ENCODE measurements at regions not wholly inside any gene's neighbourhood (a gene's known extent, or its start where the extent isn't known, plus 50 kb on each side); places are given as distances from the start of the nearest gene placed in this dataset.

GRCh38 chr6:153613719-153614455, 425.2 kb upstream of the OPRM1 start:
- H3K36me3 Mint-ChIP-seq (ENCODE audit: low read depth, unreplicated experiment) = no peaks in the 10 kb centered on the region
- H3K4me1 Mint-ChIP-seq (ENCODE audit: low read depth, unreplicated experiment) = peaks cover 9% of the 10 kb centered on the region
- no peak overlapping the region for H3K4me3 Mint-ChIP-seq (ENCODE audit: unreplicated experiment)
- no peaks in the 10 kb centered on the region for H3K4me1 ChIP-seq (ENCODE audit: insufficient read depth, low read length)
- no peaks in the 10 kb centered on the region for H3K27me3 ChIP-seq (ENCODE audit: insufficient read depth, low read length)
- TF ChIP-seq CTCF (IDR thresholded peaks at IDR 0.05; ENCODE audit: insufficient read depth, low read depth, low read length) (no peak), EZH2 (IDR thresholded peaks at IDR 0.05; ENCODE audit: insufficient read depth, low read length) (no peak)
- H3K9me3 ChIP-seq (ENCODE audit: insufficient read depth, low read depth, low read length) = no peaks in the 10 kb centered on the region
- no peak overlapping the region for H3K9ac ChIP-seq (ENCODE audit: low read length)
- no peak overlapping the region for H3K27ac ChIP-seq (ENCODE audit: low read depth, low read length)
- no peak overlapping the region for H3K4me3 ChIP-seq (ENCODE audit: insufficient read depth, low read depth, low read length)
- no peak overlapping the region for H3K27ac Mint-ChIP-seq (ENCODE audit: unreplicated experiment)
- no peaks in the 10 kb centered on the region for H3K9me3 Mint-ChIP-seq (ENCODE audit: unreplicated experiment)
- no peak for DNase-seq (ENCODE audit: low read depth)
- no peaks in the 10 kb centered on the region for H3K27me3 Mint-ChIP-seq (ENCODE audit: low read depth, unreplicated experiment)
- no peaks in the 10 kb centered on the region for H3K36me3 ChIP-seq (ENCODE audit: insufficient read depth, low read length)
- H2AFZ ChIP-seq (ENCODE audit: low read depth, low read length) = no peak overlapping the region
- no peaks in the 10 kb centered on the region for H4K20me1 ChIP-seq (ENCODE audit: insufficient read depth, low read length)
- FAIRE-seq = no peak
- H3K4me2 ChIP-seq (ENCODE audit: low read length) = no peak overlapping the region
- H3K79me2 ChIP-seq (ENCODE audit: insufficient read depth, low read length) = no peaks in the 10 kb centered on the region

GRCh38 chr6:153602401-153602800, 436.6 kb upstream of the OPRM1 start:
- no peaks in the 10 kb centered on the region for H3K4me1 Mint-ChIP-seq (ENCODE audit: low read depth, unreplicated experiment)
- Histone ChIP-seq H3K79me2 (ENCODE audit: insufficient read depth, low read length) (no peaks in the 10 kb centered on the region), H3K4me1 (ENCODE audit: insufficient read depth, low read length) (no peaks in the 10 kb centered on the region), H3K9ac (ENCODE audit: low read length) (no peak overlapping the region), H4K20me1 (ENCODE audit: insufficient read depth, low read length) (no peaks in the 10 kb centered on the region), H3K4me3 (ENCODE audit: insufficient read depth, low read depth, low read length) (no peak overlapping the region), H2AFZ (ENCODE audit: low read depth, low read length) (no peak overlapping the region), H3K9me3 (ENCODE audit: insufficient read depth, low read depth, low read length) (no peaks in the 10 kb centered on the region), H3K4me2 (ENCODE audit: low read length) (no peak overlapping the region), H3K27ac (ENCODE audit: low read depth, low read length) (no peak overlapping the region), H3K27me3 (ENCODE audit: insufficient read depth, low read length) (no peaks in the 10 kb centered on the region), H3K36me3 (ENCODE audit: insufficient read depth, low read length) (no peaks in the 10 kb centered on the region)
- no peaks in the 10 kb centered on the region for H3K27me3 Mint-ChIP-seq (ENCODE audit: low read depth, unreplicated experiment)
- FAIRE-seq (no peak), DNase-seq (ENCODE audit: low read depth) (no peak)
- no peak for TF ChIP-seq CTCF (IDR thresholded peaks at IDR 0.05; ENCODE audit: insufficient read depth, low read depth, low read length)
- TF ChIP-seq EZH2 (IDR thresholded peaks at IDR 0.05; ENCODE audit: insufficient read depth, low read length) = no peak
- no peaks in the 10 kb centered on the region for H3K9me3 Mint-ChIP-seq (ENCODE audit: unreplicated experiment)
- H3K27ac Mint-ChIP-seq (ENCODE audit: unreplicated experiment) = no peak overlapping the region
- H3K36me3 Mint-ChIP-seq (ENCODE audit: low read depth, unreplicated experiment) = no peaks in the 10 kb centered on the region
- H3K4me3 Mint-ChIP-seq (ENCODE audit: unreplicated experiment) = no peak overlapping the region

- no peak overlapping the region for H3K27ac ChIP-seq (ENCODE audit: low read depth, low read length)
- H3K36me3 ChIP-seq (ENCODE audit: insufficient read depth, low read length) = no peaks in the 10 kb centered on the region
- FAIRE-seq = no peak
- H4K20me1 ChIP-seq (ENCODE audit: insufficient read depth, low read length) = no peaks in the 10 kb centered on the region
- DNase-seq (ENCODE audit: low read depth) = no peak
- H3K4me1 ChIP-seq (ENCODE audit: insufficient read depth, low read length) = no peaks in the 10 kb centered on the region
- Mint-ChIP-seq H3K4me1 (ENCODE audit: low read depth, unreplicated experiment) (peaks cover 2% of the 10 kb centered on the region), H3K4me3 (ENCODE audit: unreplicated experiment) (no peak overlapping the region), H3K36me3 (ENCODE audit: low read depth, unreplicated experiment) (no peaks in the 10 kb centered on the region), H3K27me3 (ENCODE audit: low read depth, unreplicated experiment) (no peaks in the 10 kb centered on the region), H3K27ac (ENCODE audit: unreplicated experiment) (no peak overlapping the region), H3K9me3 (ENCODE audit: unreplicated experiment) (no peaks in the 10 kb centered on the region)
- no peak for TF ChIP-seq CTCF (IDR thresholded peaks at IDR 0.05; ENCODE audit: insufficient read depth, low read depth, low read length)
- TF ChIP-seq EZH2 (IDR thresholded peaks at IDR 0.05; ENCODE audit: insufficient read depth, low read length) = no peak
- no peak overlapping the region for H2AFZ ChIP-seq (ENCODE audit: low read depth, low read length)
- H3K79me2 ChIP-seq (ENCODE audit: insufficient read depth, low read length) = no peaks in the 10 kb centered on the region
- no peak overlapping the region for H3K9ac ChIP-seq (ENCODE audit: low read length)
- no peaks in the 10 kb centered on the region for H3K27me3 ChIP-seq (ENCODE audit: insufficient read depth, low read length)
- no peak overlapping the region for H3K4me2 ChIP-seq (ENCODE audit: low read length)
- H3K9me3 ChIP-seq (ENCODE audit: insufficient read depth, low read depth, low read length) = no peaks in the 10 kb centered on the region
- no peak overlapping the region for H3K4me3 ChIP-seq (ENCODE audit: insufficient read depth, low read depth, low read length)
Observed at GRCh38 chr6:153599901-153600300, 439.1 kb upstream of the OPRM1 start.
